HG03095 (cell line): ENCODE measurements at regions not wholly inside any gene's neighbourhood (a gene's known extent, or its start where the extent isn't known, plus 50 kb on each side); places are given as distances from the start of the nearest gene placed in this dataset.
"Not testable (repeated sequence)": the region's sequence is repeated elsewhere in the genome, so short reads cannot be mapped to it uniquely, and the experiment has no call there.

Experiments used
- ATAC-seq: cut with Tn5 transposase; IDR thresholded peaks from one replicate; pipeline ENCODE4 v1.9.1; 2021; ENCODE audit warnings: moderate library complexity; ENCODE audit not compliant: unreplicated experiment

GRCh38 chr14:105746800-105747502, 220.6 kb downstream of the TMEM121 start:
- ATAC-seq: not testable (repeated sequence)

- not testable (repeated sequence) for ATAC-seq
These were observed 221.3 kb downstream of the TMEM121 start for GRCh38 chr14:105747503-105748203.

DNA sequence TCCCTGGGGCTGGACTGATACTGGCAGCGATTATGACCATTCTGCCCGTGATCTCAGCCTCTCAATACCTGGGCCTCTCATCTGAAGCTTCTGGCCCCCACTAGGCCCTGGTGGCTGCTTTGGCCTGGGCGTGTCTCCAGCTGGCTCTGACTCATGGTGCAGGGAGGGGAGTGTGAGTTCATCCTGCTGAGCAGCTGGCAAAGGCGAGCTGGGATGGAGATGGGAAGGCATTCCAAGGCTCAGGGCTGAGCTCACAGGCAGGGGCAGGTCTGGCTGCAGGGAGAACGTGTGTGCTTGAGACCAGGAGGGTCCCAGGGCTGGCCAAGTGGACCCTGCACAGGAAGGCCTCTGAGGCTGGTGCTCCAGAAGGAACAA, 221.8 kb downstream of the TMEM121 start:
- no peak for ATAC-seq

GRCh38 chr14:105748710-105749109, 222.3 kb downstream of the TMEM121 start:
- not testable (repeated sequence) for ATAC-seq

- ATAC-seq: not testable (repeated sequence)
These were observed 223.6 kb downstream of the TMEM121 start for GRCh38 chr14:105749870-105750541.

- ATAC-seq: not testable (repeated sequence)
These were observed 224.9 kb downstream of the TMEM121 start for GRCh38 chr14:105751291-105751751.

DNA sequence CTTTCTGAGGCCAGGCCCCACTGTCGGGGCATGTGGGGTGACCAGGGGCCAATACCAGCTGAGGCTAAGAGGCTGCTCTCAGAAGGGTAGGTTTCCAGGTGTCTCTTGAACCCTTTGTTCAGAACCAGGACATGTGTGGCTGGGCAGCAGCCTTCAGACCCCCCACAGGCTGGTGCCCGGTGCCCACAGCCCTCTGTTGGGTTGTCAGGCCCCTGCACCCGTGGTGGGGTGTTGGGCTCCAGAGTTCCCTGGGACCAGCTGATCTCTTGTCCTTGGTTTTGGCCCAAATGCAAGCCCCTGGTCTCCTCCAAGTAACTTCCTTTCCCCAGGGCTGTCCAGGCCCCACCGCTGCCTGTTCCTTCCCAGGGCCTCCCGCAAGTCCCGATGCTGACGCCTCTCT, 226.0 kb downstream of the TMEM121 start:
- not testable (repeated sequence) for ATAC-seq

GRCh38 chr14:105760691-105761344, 234.4 kb downstream of the TMEM121 start:
- ATAC-seq: no peak

DNA sequence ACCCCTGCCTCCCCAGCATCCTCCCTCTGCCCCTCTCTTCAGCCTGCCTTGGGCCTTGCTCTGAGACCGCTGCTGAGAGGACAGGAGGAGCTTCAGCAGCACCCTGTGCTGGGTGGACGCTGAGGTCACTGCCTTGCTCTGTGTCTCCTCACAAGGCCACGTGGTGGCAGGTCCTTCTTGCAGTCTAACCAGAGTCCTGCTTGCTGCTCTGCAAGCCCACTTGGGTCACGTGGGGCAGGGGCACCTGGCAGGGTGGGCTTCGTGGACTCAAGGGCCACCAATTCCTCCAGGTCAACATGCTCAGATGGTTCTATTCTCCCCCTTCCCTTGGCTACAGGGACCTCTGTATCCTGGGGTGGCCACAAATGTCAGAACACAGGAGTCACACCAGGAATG, 235.0 kb downstream of the TMEM121 start:
- ATAC-seq: not testable (repeated sequence)

DNA sequence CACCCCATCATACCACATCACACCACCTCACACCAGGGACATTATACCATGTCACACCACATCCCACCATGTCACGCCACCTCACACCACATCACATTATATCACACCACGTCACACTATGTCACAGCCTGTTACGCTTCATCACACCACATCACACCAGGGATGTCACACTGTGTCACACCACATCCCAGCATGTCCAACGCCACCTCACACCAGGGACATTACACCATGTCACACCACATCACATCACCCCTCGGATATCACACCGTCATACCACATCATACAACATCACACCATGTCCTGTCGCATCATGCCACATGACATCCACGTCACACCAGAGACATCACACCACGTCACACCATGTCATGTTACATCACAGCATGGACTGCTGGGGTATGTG, 235.5 kb downstream of the TMEM121 start:
- ATAC-seq: no peak

- ATAC-seq: not testable (repeated sequence)
These were observed 235.9 kb downstream of the TMEM121 start for GRCh38 chr14:105762262-105762661.

GRCh38 chr14:105764254-105764901, 238.0 kb downstream of the TMEM121 start:
- not testable (repeated sequence) for ATAC-seq

- not testable (repeated sequence) for ATAC-seq
These were observed 238.9 kb downstream of the TMEM121 start for GRCh38 chr14:105765072-105765825.

GRCh38 chr14:105765893-105766614, 239.7 kb downstream of the TMEM121 start:
- no peak for ATAC-seq

DNA sequence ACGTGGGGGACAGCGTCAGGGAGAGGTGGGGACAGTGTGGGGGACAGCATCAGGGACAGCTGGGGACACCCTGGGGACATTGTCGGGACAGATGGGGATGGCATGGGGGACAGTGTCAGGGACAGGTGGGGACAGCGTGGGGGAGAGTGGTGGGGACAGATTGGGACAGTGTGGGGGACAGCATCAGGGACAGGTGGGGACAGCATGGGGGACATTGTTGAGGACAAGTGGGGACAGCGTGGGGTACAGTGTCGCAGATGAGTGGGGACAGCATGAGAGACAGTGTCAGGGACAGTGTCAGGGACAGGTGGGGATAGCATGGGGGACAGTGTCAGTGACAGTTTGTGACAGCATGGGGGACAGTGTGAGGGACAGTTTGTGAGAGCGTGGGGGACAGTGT, 240.9 kb downstream of the TMEM121 start:
- no peak for ATAC-seq

DNA sequence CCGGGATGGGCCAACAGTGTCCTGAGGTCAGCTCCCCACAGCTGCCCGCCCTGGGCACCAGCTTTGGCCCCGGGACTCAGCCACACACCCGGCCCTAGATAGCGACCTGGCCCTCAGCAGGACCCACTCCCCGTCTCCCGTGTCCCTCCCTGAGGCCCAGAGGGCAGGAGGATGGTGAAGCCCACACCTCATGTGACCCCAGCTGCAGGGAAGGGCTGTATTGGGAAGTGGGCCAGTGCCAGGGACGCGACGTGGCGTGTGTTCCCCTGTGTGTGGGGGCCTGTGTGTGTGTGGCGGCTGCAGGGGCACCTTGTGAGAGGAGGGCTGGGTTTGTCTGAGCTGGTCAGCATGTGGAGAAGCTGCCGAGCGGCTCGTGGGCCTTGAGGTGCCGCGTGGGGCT, 241.7 kb downstream of the TMEM121 start:
- not testable (repeated sequence) for ATAC-seq

DNA sequence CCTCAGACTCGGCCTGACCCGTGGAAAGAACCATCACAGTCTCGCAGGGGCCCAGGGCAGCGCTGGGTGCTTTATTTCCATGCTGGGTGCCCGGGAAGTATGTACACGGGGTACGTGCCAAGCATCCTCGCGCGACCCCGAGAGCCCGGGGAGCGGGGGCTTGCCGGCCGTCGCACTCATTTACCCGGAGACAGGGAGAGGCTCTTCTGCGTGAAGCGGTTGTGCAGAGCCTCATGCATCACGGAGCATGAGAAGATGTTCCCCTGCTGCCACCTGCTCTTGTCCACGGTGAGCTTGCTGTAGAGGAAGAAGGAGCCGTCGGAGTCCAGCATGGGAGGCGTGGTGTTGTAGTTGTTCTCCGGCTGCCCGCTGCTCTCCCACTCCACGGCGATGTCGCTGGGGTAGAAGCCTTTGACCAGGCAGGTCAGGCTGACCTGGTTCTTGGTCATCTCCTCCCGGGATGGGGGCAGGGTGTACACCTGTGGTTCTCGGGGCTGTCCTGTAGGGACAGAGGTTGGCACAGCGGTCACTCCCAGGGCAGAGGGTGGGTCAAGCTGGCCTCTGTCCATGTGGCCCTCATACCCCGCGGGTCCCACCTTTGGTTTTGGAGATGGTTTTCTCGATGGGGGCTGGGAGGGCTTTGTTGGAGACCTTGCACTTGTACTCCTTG, 242.8 kb downstream of the TMEM121 start:
- ATAC-seq: not testable (repeated sequence)

- ATAC-seq: not testable (repeated sequence)
These were observed 244.3 kb downstream of the TMEM121 start for GRCh38 chr14:105770619-105771216.
